GM21515 (cell line): ENCODE measurements at regions not wholly inside any gene's neighbourhood (a gene's known extent, or its start where the extent isn't known, plus 50 kb on each side); places are given as distances from the start of the nearest gene placed in this dataset.
"Not testable (repeated sequence)": the region's sequence is repeated elsewhere in the genome, so short reads cannot be mapped to it uniquely, and the experiment has no call there.

Experiments used
- ATAC-seq: cut with Tn5 transposase; IDR thresholded peaks from one replicate; pipeline ENCODE4 v1.9.1; 2021; ENCODE audit not compliant: unreplicated experiment

DNA sequence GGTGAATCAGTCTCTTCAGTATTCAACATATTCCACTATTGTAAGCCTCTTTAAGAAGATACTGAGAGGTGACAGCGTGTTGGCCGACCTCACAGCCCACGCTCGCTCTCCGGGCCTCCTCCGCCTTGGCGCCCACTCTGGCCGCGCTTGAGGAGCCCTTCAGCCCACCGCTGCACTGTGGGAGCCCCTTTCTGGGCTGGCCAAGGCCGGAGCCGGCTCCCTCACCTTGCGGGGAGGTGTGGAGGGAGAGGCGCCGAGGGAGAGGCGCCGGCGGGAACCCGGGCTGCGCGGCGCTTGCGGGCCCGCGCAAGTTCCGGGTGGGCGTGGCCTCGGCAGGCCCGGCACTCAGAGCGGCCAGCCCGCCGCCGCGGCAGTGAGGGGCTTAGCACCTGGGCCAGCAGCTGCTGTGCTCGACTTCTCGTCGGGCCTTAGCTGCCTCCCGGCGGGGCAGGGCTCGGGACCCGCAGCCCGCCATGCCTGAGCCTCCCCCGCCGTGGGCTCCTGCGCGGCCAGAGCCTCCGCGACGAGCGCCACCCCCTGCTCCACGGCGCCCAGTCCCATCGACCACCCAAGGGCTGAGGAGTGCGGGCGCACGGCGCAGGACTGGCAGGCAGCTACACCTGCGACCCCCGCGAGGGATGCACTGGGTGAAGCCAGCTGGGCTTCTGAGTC is 306.4 kb downstream of the SEMA3D start:
- ATAC-seq, result not testable (repeated sequence)

DNA sequence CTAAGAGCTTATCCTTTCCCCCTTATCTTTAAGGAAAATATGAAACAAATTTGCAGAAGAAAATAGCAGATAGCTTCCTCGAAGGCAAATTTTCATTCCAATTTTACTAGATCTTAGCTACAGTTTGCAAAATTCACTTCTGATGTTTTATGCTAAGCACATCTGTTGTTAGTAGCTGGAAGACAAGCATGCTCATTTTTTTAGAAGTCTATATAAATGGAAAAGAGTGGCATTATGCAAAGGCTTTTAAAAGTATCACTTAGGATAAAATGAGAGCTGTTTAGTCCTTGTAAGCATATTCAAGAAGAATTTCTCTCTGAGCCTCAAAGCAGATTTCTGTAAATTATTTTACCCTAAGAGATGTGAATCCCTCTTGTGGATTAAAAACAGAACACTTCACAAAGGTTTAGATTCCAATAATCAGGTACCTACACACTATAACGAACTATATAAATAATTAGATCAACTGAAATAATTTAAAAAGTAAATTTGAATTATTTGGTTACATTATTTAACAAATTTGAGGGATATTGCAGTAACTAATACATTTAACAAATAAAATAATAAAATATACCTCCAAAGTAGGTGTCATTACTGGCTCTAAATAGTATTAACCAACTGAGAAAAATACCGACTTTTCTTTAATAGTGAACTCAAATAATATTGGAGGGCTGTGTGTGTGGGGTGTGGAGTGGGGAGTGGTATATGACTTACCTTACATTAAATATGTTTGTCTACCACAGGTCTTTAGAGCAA is 307.1 kb downstream of the SEMA3D start:
- ATAC-seq, result no peak

DNA sequence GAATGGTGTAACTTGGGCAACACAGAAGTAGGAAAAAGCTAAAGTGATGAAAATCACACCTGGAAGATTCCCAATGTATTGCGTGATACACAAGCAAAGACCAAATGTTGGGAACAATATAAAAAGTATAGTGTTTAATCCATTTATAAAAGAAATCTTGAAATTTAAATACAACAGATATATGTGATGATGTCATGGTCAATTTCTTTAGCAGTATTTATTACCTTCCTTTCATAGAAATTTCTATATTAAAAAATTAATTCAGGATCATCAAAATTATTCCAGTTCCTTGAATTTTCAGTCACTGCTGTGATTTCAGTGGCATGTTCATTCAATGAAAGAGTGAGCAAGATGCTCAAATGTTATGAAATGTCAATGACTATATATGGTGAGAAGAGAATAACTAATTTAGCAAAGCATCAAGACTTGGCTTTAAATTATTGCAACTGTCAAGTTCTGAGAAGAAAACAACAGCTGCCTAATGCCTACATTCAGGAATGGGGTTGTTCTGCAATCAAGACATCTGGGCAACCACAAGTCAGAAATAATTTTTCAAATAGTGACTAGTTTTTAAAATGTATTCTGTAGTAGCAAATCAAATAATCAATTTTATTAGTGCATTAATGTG is 308.8 kb downstream of the SEMA3D start:
- no peak for ATAC-seq

DNA sequence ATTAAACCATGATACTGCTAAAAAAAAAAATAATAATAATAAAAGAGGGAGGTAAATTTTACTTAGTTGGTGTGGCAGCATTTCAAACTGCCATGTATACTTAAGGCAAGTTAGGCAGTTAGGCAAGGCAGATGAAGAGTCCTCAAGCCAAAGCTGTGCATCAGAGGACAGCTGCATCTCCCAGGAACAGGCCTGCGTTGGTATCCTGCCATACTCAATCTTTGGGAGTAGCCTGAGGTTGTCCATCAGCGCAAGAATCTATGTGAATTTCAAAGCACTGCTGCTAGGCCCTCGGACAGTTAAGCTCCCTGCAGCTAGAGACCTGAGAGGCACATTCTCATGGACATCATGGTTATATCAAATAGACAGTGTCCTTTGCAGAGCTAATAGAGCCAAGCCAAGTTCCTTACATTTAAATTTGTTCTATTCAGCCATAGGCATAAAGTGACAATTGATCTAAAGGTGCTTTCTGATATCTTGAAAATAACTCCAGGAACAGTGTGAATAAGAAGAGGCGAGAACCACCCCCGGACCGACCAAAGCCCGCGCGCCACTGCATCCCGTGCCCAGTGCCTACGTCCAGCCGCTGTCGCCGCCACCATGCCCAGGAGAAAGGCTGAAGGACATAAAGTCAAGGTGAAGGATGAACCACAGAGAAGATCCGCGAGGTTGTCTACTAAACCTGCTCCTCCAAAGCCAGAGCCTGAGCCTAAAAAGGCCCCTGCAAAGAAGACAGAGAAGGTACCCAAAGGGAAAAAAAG is 310.6 kb downstream of the SEMA3D start:
- no peak for ATAC-seq

DNA sequence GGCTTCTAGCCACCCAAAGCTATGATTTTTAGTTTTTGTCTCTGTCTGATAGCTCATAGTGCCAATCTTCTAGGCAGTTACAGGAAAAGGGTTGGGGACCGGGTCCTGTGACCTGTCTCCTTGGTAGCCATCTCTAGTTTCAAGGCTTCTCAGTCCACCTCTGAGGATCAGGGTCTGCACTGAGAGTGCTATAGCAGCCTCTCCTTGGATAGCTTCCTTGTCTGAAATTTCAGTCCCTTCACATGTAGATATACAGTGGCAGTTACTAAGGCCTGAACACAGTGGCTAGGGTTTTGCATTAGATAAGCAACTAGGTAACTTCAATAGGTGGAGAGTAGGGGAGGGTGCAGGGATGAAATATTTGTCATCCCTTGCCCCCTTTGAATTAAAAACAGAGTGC is 321.3 kb downstream of the SEMA3D start:
- ATAC-seq, result no peak

DNA sequence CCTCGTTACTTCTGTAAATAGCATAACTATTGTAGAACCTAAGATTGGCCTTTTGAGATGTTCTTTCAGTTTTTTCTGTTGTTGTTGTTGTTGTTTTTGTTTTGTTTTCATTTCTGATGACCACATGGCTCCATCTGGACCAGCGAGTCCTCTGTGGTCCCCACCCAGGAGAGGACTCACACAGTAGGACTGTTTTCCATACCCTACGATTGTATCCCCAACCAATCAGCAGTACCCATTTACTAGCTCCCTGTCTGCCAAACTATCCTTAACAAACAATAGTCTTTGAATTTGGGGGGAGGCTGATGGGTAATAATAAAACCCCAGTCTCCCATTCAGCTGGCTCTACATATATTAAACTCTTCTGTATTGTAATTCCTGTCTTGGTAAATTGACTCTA is 329.5 kb downstream of the SEMA3D start:
- ATAC-seq, result no peak

DNA sequence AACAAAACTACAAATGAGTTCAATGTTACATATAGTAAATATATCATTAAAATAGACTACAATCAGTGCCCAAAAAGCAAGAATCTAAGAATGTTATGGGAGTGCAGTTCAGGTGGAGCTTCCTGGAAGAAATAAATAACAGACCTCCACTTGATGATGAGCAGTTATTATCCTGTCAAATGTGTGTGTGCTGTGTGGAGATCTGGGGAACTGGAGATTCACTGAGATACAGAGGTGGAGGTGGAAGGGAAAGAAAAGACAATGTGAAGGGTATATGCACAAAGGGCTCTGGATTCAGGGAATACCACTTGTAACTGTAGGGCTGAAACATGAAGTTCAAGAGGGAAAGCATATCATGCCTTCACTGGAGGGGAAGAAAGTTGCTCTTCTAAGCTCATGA is 331.1 kb downstream of the SEMA3D start:
- no peak for ATAC-seq

DNA sequence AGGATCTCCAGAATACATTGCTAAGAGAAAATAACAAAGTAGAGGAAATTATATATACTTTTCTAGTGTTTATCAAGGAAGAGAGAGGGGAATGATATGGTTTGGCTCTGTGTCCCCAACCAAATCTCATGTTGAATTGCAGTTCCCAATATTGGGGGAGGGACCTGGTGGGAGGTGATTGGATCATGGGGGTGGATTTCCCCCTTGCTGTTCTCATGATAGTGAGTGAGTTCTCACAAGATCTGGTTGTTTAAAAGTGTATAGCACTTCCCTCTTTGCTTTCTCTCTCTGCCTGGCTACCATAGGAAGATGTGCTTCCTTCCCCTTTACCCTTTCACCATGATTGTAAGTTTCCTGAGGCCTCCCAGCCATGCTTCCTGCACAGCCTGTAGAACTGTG is 337.9 kb downstream of the SEMA3D start:
- ATAC-seq, result not testable (repeated sequence)

DNA sequence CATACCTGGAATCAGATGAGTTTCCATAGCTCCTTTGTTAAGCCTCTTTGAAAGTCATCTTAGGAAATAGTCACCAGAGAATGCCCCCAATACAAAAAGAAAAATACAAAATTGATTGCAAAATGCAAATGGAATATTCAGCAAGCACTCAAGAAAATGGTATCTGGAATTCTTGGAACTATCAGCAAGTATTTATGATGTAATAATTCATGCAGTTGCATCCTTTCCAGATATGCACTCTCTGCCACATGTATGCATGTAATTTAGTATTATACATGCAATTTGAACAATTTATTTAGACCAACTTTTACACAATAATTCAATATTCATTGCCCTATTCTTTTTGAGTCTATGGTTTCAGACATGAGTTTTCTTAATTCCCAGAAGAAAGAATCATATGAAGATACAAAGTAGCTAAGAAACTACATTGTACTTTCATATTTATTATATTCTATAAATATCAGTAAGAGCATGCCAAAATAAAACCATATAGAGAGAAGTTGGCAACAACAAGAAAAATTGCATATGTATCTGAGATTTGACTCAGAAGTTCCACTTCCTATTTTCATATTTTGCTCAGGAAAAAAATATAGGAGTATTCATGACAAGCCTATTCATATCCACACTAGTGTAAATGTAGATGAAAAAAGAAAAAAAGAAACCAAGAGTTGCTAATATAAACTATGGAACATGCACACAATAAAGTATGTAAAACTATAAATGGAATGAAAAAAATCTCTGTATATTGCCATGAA is 338.5 kb downstream of the SEMA3D start:
- ATAC-seq, result no peak

DNA sequence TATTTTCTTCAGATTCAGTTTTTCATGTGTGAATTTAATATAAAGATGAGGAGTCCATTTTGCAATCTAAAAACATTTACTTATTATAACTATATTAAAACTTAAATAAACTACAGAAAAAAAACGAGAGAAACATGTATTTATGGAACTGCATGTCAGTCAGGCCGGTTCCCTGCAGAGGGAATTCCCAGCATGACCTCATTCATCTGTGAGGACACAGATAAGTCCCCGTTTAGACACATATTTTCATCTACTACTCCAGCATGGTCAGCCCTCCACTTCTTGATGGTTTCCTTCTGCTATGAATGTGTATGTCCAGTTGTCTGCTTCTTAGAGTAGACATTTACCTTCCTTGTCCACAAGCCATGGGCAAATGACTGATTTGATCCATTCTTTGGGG is 339.1 kb downstream of the SEMA3D start:
- ATAC-seq, result no peak

DNA sequence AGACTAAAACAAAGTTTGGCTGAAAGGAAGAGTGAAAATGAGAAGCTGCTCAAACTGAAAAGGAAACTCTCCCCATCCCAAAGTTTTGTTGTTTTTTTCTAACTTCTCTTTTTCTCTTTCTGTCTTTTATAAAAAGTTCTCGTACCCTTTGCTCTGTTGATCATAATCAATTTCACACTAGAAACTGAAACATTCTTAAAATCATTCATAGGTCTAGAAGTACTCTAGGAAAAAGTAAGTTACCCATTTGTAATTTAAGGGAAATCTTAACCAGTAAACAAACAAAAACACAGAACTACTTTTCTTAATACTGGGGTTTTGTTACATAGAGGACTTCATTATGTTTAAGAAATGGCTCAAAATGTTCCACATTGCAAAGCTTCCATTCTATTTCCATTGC is 339.8 kb downstream of the SEMA3D start:
- ATAC-seq, result no peak

DNA sequence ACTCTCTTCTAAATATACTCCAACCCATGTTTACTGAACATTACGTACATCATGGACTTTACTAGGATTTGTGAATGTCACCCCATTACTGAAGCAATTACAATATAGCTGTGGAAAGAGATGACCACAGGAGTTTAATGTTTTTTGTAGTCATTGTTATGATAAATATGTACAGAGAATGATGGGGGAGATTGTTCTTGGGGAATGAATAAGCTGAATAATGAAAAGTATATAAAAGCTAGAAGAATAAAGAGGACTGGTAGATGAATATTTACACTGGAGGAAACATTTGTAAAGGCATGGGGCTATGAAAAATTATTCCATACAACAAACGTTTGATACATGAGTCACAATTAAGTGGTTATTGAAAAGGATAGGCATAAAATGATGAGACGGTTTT is 340.9 kb downstream of the SEMA3D start:
- no peak for ATAC-seq

DNA sequence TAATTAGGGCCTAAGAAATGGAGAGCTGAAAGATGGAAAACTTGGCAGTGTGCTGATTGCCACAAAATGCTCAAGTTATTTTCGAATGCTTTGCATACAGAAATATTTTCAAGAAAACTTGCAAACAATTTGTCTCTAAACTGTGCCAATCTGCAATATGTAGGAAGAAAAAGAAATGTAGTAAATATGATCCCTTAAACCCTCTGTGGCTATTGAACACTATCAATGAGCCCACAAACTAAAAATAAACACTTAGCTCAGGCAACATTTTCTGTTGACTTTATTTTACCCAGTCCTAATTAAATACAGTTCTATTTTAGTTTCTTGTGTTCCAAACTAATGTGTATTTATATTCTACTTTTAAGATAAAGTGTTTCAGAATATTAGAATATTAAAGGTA is 342.1 kb downstream of the SEMA3D start:
- no peak for ATAC-seq

DNA sequence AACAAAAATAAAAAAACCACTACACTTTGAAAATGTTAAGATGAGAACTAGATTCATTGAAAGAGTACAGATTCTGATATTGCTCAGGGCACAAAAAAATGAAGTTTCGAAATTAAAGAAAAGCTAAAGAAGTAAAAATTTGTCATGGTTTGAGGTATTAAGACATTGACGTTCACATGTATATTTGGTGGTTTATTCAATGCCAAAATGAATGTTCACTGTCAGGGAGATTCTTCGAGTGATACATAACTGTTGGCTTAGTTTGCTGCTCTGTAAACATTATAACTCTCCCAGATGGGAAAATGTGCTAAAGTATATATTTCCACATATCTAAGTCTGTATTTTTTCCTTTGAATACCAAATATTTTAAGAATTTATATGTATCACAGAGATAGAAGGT is 345.0 kb downstream of the SEMA3D start:
- ATAC-seq, result no peak

DNA sequence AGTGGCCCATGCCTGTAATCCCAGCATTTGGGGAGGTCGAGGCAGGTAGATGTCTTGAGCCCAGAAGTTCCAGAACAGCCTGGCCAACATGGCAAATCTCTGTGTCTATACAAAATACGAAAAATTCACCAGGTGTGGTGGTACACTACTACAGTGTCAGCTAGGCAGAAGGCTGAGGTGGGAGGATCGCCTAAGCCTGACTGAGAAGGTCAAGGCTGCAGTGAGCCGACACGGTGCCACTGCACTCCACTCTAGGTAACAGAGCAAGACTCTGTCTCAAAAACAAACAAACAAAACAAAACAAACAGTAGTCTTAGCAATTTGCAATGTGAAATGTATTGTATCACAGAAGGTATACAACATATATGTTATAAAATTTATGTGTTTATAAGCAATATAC is 348.0 kb downstream of the SEMA3D start:
- no peak for ATAC-seq

DNA sequence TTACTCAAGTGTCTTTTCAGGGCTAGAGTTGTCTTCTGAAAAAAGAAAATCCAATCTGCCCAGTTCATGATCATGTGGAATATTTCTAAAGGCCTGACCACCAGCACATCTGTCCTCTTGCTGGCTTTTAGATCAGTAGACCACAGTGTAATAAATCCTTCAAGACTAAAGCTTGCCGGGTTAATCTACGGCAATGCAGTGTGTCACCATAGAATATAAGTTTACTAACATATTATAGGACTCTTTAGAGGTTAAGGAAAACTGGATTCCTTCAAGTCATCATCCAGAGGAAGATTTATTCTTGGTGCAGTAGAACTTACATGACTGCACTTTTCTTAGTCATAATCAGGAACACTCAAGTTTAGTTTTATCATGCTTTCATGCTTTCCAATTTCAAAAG is 349.5 kb downstream of the SEMA3D start:
- ATAC-seq, result no peak

DNA sequence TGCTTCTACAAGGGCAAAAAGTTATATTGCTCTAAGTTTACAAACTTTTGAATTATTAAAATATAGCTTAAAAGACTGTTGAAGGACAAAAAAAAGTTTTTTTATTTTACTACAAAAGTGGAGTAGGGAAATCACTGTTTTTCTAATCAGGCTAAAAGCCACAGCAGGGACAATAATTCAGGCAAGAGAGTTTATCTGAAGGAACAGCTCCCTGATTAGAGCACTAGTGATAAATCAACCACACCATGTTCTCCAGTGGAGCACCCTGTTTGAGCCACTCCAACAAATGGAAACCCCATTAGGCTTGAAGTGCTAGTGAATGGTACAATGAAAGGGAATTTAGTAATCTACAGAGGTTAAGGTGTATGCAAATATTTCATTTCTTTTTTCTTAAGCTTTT is 357.1 kb downstream of the SEMA3D start:
- ATAC-seq, result no peak

DNA sequence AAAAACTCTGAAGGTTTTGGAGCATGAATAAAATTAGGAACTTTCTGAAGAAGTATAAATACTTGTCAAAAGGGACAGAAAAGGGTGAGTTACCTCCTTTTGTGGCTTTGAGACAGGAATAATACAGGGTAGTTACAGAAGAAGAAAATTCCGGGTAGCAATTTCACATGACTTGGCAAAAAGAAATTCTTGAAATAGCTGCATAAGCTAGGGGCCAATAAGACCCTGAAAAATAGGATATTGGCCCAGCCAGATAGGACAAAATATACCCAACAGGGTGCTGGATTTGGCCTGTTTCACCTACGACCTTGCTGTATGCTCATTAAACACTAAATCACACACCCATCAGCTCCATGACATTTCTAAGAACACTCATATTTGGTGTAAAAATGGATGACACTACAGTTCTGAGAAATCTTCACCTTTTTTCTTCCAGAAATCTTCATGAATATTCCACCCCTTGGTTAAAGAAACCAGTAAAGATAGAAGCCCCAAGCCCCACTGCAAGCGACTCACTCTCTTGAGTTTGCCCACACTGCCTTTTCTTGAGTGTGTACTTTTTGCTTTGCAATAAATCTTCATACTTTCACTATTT is 362.7 kb downstream of the SEMA3D start:
- ATAC-seq, result no peak

DNA sequence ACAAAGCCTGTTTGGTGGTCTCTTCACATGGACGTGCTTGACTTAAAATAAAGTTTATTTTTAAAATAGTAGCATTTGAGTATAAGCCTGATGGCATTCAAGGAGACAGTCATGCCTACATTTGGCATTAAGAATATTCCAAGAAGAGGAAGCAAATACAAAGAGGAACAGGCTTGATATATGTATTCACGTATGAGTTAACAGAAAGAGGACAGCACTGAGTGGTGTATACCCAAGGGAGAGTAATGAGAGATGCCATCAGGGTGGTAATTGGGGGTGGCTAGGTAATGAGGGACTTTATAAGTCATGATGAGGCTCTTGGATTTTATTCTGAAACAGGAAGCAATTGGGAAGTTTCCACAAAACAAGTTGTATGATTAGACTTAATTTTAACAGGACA is 363.3 kb downstream of the SEMA3D start:
- no peak for ATAC-seq

DNA sequence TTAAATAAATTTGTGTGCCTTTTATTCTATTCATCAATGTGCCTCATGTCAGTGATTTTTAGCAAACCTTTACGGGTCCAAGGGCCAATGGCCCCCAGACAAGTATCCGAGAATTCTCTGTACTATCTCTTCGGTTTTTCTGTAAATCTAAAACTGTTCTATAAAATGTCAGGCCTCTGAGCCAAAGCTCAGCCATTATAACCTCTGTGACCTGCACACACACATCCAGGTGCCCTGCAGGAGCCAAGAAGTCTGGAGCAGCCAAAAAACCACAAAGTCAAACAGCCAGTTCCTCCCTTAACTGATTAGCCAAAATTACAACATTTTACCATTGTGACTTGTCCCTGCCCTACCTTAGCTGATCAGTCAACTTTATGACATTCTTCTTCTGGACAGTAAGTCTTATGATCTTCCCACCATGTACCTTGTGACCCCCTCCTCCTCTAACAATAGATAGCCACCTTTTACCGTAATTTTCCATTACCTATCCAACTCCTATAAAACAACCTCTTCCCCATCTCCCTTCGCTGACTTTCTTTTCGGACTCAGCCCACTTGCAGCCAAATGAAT is 363.8 kb downstream of the SEMA3D start:
- ATAC-seq, result no peak
